HG03280 (cell line): ENCODE measurements at regions not wholly inside any gene's neighbourhood (a gene's known extent, or its start where the extent isn't known, plus 50 kb on each side); places are given as distances from the start of the nearest gene placed in this dataset.
"Not testable (repeated sequence)": the region's sequence is repeated elsewhere in the genome, so short reads cannot be mapped to it uniquely, and the experiment has no call there.

Experiments
- ATAC-seq: cut with Tn5 transposase; IDR thresholded peaks from one replicate; pipeline ENCODE4 v1.9.1; 2021; ENCODE audit warnings: mild to moderate bottlenecking, moderate library complexity; ENCODE audit not compliant: unreplicated experiment

DNA sequence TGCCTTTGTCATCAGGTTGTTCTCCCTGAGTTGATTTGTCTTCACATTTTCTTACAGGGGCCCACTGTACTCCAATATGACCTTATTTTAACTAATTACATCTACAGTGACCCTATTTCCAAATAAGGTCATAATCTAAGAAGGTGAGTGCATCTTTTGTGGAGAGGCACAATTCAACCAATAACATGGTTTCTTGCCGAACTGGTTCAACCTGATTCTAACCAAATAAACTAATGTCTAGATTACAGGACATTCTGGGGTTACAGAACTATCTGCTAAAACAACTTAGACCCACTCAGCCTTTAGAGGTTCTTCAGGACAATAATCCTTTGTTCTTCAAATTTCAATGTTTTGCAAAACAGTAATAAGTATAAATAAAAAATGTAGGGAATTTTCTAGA lies 496.5 kb upstream of the SOX11 start:
- ATAC-seq = no peak

DNA sequence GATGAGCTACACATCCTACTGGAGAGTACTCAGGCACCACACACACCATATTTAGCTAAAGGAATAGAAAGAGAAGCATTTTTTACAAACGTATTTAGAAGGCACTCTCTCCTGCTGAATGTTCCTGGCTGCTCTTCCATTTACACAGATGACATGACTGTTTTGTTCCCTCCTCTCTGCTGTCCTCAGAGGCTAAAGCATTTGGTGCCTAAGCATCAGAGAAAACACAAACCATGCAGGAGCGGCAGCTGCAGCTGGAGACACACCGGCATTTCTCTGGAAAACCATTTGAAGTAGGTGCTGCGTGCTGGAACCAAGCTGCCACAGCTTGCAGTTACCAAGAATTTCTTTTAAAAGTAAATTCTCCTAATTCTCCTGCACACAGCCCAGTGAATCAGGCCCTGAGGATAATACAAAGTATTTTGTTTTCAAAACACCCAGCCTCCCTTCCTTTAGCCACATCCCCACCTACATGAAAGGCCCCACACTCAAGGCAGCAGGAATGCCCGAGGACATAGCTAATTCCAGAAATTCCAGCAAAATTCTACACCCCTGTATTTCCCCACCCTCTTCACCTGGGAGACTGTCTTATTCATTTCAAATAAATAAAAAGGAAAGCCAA lies 488.9 kb upstream of the SOX11 start:
- no peak for ATAC-seq

DNA sequence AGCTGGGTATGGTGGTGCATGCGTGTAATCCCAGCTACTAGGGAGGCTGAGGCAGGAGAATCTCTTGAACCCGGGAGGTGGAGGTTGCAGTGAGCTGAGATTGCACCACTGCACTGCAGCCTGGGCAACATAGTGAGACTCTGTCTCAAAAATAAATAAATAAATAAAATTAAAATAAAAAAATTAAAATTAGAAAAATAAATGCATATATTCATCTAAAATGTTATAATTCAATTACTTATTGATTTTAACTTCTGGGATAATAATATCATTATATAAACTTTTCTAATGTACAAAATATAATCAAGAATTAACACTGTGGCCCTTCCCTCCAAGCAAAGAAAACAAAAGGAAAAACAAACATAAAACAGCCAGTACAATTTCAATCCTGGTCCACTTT lies 485.4 kb upstream of the SOX11 start:
- not testable (repeated sequence) for ATAC-seq

DNA sequence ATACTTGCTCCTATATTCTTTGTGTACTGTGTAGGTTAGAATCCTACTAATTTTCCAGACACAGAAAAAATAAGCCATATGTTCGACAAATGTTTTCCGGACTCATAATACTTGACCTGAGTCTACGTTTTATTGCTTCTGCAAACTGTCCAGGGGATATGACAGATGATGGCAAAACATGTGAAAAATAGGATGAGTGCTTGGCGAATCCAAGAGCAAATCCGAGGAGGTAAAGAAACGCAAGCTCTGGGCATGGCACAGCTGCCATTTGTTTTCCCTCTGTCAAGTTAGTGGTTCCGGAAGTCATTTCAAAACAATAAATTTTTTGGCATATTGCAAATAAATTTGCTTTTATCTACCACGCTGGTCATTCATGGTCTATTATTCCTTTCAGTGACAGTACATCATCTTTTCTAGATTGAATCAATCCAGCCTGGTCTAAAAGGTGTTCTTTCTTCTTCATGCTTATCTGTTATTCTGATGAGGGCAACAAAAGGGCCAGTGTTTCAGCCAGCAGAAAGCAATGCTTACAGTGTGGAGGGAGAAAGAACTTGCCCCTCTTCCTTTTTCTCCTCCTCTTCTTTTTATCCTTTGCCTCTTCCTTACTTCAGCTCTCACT lies 476.1 kb upstream of the SOX11 start:
- ATAC-seq = no peak

DNA sequence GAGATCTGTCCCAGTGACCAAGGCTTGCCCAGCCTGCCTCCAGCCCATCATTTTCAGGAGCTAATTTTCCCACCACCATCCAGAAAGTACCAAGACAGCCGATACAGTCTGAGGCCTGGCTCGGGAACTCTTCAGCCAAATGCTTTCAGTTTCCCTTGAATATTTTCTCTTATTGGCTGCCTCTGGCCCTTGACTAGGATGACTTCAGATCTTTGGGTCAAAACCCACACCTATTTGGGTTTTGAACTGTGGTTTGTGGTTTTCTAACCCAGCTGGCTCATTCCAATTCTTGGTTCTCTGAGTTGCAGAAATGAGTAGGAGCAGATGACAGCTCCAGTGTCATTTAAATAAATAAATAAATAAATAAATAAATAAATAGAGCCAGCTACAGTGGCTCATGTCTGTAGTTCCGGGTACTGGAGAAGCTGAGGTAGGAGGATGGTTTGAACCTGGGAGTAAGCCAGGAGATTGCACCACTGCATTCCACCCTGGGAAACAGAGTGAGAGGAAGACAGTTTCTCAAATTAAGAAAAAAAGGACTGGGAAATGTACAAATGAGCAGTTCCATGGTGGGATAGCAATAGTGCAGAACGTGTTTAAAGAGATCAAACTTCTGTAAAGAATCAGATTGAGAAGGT lies 465.0 kb upstream of the SOX11 start:
- no peak for ATAC-seq

DNA sequence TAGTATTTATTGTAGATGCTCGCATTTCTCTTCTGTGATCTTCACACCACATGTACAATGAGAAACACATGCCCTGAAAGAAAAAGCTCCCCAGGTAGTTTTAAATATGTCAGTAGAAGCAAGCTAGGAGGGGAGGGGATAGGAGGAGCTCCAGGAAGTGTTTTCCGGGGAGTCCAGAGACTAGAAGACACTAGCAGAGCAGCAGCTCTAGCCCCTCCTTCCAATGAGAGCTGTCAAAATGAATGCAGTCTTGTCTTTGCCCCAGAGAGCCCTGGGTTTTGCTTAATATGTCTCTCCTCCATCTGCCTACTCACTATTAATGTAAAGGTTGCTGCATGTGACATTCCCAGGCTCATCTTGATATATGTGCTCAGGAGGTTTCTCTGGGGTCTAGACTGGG lies 462.6 kb upstream of the SOX11 start:
- no peak for ATAC-seq

DNA sequence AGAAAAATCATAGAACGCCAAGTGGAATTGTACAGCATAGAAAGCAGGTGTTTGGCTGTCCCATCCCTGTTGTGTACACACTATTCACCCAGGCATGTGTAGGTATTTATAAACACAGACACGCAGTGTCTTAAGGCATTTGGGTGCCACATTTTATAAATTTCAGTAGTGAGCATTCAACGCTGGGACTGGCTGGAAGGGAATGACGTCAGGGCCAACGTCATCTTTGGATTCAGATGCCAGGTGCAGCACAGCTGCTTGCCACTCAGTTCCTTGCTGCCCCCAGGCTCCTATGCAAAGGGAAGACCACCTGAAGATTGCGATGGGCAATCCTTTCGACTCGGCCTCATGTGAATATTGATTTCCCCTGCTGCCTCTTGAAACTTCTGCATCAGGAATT lies 461.7 kb upstream of the SOX11 start:
- no peak for ATAC-seq

DNA sequence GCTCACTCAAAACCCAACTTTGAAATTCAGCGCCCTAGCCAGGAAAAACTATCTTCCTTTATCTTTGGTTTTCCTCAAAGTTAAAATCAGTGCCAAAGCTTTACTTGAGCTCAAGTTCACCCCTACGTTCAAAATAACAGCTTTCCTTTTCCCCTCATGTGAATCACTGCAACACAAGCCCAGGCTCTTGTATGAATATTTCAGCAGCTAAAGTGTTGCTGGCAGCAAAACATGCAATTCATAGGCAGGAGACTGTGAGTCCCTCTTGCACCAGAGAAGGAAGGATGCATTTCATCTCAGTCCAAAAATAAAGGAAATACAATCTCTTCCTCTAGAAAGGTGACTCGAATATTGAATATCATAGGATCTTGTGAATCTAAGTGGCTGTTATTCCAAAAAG lies 461.3 kb upstream of the SOX11 start:
- ATAC-seq = no peak

DNA sequence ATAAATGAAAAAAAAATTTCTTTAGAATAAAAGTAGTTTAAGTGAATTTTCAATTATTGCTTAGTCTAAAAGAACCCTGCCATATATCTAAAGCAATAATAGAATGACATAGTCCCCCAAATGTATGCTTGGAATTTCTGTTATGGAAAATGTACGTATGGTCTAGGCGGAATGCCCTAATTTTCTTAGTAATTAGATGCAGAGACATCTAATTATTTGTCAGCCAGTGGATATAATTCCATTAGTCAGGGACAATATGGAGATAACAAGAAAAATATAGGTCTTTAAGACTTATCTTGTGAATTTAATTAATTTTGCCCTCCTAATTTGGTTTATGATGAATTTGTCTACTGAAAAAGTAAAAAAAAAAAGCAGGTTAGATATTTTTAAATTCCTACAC lies 460.9 kb upstream of the SOX11 start:
- no peak for ATAC-seq

DNA sequence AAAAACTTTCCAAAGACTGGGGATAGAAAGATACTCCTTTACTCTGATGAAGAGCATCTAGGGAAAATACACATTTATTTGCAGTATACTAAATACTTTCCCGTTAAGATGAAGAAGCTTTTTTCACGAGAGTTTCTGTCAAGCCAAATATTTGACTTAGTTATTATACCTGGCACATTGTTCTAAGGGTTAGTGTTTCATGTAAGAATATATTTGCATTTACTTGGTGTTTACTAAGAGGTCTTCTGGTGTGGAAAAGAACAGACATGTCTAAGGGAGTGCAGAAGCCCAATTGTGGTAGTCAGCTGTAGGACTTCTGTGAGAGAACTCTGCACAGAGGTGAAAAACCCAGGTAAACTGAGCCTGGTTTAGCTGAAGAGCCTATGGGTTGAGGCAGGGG lies 457.6 kb upstream of the SOX11 start:
- ATAC-seq = no peak

DNA sequence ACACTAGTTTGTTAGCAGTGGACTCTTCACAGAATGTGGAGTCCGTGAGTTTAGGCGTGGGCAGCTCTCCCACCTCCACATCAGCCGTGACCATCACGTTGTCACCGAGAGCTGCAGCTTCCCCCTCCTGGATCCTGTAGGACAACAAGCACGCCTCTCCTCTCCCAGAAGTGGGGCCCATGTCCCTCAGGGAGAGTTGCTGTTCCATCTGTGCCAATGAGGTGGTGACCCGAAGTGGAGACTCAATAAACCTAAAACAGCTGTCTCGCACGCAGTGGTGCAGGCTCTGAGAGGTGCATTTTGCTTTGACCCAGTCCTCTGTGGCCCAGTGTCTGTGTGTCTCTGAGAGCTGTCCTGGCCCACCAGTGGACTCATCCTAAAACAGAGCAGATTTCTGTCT lies 456.5 kb upstream of the SOX11 start:
- ATAC-seq = no peak

DNA sequence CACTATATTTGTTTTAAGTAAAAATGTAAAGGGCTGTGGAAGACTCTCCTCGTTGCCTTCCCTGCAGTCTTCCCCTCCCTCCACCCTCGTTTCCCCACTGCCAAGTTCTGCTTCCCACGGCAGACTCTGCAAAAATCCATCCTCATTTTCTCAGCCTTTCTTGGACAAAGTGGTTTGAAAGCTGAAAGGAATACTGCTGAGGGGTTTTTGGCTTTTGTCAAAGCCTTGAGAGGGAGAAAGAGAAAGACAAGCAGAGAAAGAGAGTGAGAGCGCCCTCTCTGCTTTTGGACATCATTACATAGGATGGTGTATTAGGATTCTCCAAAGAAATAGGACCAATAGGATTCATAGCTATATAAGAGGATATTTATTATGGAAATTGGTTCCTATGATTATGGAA lies 455.9 kb upstream of the SOX11 start:
- no peak for ATAC-seq

DNA sequence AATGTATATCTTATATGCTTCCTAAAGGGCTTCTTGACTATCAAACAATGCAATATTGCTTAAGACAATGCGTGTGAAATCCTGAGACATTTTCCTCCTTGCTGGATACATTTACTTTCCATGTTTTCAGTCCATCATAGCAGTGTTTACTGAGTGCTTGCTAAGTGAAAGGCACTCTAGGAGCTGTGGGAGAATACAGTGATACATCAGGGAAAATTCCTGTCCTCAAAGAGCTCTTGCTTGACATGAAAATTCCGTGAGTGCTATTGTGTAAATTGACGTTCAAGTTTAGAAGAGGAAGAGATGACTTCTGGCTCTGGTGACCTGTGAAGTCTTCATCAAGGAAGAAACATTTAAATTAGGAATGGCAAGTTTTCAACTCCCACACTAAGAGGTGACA lies 449.4 kb upstream of the SOX11 start:
- ATAC-seq = no peak

DNA sequence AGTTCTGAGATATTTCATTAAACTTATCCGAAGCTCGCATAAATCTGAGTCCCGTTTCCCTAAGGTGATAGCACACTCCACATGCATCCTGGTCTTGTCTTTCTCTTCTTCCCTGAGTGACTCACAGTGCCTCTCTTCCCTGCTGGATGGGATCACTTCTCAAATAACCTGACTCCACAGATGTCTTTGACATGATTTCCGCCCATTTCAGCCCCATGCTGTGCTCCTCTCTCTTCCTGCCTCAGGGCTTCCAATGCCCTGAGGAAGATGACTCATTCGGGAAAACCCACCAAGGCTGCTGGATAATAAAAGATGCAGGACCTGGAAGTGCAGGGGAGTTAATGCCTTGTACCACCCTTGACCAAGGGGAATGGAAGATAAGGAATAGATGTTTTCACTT lies 441.7 kb upstream of the SOX11 start:
- ATAC-seq = no peak

DNA sequence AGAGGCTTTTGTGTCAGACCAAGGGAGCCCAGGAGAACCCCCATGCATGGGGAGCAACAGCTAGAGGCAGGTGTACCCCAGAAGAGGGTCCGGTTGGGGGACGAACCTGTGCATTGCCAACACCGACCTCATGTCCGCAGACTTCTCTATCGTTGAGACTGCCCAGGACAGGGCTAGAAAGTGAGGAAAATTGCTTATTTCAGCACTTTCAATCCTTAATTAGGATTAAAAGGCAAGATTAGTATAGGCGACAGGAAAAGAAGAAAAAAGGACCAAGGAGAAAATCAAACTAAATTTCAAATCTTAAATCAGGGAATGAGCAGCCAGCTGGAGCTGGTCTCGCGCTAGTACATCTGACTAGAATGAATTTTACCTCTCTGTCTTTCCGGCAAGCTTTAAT lies 438.9 kb upstream of the SOX11 start:
- no peak for ATAC-seq

DNA sequence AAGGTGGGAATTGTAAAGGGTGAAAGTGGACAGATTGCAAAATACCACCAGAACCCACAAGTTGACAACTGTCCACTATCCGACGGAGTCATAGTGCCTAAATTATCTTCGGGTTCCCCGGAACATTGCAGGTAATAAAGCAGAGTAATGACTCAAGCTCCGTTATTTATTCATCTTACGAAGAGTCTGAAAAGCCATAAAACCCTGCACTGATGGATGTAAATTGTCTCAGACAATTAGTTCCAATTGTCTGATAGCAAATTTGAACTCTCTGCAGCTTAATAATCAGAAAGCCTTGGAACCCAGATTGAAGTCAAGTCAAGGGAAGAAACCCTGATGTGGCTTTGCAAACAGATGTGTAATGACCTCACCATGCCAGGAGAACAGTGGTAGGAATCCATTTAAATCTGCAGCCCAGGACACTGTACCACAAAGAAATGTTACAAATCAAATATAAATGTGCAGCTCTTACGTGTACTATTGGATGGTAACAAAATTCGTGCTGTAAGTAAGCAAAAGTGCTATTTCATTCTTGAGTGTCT lies 437.3 kb upstream of the SOX11 start:
- ATAC-seq = no peak

DNA sequence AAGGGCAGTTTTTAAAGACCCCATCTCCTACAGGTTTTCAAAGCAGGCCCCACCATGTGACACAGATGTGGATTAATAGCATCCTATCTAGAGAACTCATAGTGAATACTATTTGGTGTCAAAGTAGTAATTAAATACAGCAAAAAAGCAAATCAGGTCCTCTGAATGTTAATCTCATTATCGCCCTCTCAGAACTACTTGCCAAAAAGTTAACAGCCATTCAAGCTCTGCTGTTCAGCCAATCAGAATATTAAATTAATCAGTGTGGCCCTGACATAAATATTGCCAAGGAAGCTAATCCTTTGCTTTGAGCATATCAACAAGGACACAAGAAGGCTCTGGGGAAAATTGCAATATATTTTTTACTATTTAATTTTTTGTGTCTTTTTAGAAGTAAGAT lies 428.9 kb upstream of the SOX11 start:
- no peak for ATAC-seq

DNA sequence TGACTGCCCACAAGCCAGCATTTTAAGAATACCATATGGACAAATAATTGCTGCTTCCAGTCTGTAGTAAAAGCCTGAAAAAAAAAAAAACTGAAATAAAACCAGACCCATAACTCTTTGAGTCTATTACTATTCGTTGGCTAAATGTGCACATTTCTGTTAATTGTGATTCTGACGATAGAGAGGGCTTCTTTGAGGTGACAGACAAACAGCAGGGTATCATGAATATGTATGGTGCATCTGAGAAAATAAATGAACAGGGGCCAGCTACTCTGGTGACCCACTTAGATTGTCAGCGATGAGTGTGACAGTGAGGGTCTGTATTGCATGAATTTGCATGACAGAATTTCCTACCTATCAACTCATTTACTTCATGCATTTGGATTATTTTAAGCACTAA lies 427.8 kb upstream of the SOX11 start:
- no peak for ATAC-seq

DNA sequence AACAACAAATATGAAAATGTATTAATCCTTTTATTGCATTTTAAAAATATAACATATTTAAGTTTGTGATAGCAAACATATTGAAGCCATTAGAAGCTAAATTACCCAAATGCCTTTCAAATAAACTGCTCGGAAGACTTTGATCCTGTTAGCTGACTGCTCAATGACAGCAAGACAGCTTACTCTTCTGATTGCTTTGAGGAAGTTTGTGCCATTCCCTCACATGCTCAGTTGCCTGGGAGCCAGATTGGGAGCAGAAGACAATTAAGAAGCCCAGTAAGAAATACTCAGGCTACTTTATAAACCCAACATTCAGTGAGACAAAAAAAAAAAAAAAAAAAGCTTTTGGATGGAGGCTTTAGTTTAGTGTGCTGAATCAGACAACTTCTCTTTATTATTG lies 407.1 kb upstream of the SOX11 start:
- ATAC-seq = no peak

DNA sequence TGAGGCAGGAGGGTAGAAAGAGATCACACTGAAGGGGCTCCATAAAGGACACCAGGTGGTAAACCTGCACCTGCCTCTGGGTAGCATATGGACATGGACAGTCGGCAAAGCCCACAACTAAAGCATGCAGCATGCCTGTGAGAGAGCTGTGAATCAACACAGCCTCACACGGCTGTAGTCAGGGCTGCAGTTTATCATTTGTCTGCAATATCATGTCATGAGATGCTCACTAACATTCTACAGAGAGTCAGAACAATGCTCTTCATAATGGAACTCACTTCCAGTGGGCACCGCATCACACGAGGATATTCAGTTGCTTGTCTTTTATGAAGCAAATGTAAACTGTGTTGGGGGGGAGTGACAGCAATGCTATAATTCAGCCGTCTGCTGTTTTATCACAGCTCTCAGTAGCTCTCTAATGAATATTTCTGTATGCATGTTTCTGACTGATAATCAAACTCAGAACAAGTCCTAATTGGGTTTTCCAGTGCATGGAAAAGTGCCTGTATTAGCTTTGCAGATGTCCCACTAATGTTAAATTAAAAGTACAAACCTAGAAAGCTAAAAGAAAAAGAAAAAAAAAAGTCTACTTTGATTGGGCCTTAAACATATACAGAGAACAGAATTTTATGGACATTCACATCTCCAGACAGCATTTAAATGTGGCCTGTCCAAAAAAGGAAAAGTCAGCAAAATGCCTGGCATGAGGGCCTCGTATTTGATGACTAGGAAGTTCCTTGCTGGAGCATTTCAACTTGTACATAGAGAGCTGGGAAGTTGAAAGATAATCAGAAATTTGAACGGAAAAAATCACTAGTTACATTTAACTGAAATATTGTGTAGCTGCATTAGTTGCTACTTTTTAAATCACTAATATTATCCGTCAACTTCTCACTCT lies 406.1 kb upstream of the SOX11 start:
- no peak for ATAC-seq

DNA sequence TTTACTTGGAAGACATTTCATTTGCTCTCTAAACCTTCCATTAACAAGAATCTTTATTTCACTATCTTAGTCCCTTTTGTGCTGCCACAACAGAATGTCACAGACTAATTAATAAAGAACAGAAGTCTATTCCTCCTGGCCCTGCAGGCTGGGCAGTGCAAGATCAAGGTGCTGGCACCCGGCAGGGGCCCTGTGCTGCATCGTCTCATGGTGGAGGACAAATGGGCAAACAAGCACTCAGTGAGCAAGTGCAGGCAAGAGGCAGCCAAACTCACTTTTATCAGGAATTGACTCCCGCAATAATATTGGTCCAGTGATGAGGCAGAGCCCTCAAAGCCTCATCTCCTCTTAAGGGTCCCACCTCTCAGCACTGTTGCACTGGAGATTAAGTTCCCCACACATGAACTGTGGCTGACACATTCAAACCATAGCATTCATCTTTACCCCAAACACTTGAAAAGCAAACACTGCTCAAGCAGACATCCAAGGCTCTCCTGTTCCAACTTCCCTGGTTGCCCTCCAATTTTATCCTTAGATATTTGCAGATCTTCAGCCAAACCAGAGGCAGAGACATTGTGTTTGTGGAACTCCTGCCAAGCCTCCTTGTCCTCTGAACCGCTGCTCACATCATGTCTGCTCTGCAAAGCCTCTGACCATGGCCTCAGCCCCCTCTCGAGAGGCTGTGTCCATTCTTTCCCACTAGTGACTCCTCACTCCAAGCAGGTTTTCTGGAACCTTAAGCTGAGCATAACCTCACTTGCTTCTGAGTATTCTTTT lies 404.4 kb upstream of the SOX11 start:
- ATAC-seq = no peak
